GM19193 (cell line): ENCODE measurements at regions not wholly inside any gene's neighbourhood (a gene's known extent, or its start where the extent isn't known, plus 50 kb on each side); places are given as distances from the start of the nearest gene placed in this dataset.

Source experiments
- POLR2A ChIP-seq: IDR thresholded peaks from 4 replicates; pipeline ENCODE4 v1.6.1; 2011; ENCODE audit not compliant: insufficient read depth, insufficient read length; ENCODE audit errors: extremely low read depth

- no peak for TF ChIP-seq POLR2A
Measured at GRCh38 chr11:19561011-19561410, 151.6 kb upstream of the NAV2 start.

DNA sequence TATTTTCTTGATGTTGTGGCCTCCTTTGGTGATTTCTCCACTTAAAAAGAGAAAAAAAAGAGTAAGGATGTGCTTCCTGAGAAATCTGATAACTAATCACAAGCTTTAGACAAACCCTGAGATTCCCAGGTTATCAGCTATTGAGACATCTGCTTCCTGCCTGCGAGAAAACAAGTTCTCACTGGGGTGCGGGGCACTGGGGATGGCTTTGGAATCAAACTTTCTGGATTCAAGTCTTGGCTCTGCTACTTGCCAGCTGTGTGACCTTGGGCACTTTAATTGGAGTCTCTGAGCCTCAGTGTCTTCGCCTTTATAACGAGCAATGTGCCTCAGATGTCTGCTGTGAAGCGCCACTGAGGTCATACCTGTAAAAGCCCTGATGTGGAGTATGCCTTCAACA lies 152.5 kb upstream of the NAV2 start:
- TF ChIP-seq POLR2A: no peak

DNA sequence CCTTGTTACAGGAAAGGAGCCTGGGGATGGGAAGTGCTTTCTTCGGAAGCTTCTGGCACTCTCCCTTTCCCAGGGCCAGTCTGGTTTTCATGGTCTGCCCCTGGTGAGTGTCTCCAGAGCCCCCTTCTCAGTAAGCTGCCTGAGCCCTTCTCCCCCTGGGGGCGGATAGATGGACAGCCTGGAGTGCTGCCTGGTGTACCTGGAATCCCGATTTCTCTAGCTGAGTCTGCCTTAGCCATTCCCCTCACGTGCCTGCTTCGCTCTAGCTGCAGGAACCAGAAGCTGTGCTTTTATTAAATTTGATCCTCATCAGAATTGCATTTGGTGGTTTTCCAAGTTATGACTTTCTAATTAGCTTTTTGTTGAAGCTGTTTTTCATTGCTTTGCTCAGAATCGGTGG lies 152.9 kb upstream of the NAV2 start:
- no peak for TF ChIP-seq POLR2A

DNA sequence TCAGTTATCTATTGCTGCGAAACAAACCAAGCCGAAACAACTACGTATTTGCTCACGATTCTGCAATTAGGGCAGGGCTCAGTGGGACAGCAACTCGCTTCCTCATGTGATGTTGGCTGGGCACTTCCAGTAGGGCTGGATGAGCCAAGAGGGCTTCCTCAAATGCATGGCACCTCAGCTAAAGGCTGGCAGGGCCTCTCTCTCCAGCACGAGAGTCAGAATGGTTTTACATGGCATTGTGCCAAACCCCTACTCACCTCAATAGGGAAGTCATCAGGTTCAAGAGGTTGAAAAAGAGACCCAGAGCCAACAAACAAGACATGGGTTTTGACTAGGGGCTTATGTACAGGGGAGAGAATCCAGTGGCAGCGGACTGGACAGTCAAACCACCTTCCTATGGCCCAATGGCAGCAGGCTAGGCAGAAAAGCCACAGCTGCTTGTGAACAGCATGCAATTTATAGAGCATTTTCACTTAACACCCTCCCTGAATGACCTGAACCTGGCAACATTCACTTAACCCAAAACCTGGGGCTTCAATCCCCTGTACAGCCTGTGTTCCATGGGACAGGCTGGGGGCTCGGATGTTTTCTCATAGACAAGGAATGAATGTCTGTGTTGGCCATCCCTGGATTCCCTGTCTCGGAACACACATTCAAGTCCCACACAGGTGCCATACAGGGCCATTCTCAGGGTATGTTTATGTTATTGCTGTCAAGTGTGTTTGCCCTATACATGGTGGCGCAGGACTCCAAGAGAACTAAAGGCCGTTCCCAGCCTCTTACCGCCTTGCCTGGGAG lies 154.2 kb upstream of the NAV2 start:
- no peak for TF ChIP-seq POLR2A

GRCh38 chr11:19557720-19558140 lies 154.9 kb upstream of the NAV2 start:
- no peak for TF ChIP-seq POLR2A

GRCh38 chr11:19557185-19557584 lies 155.5 kb upstream of the NAV2 start:
- no peak for TF ChIP-seq POLR2A

DNA sequence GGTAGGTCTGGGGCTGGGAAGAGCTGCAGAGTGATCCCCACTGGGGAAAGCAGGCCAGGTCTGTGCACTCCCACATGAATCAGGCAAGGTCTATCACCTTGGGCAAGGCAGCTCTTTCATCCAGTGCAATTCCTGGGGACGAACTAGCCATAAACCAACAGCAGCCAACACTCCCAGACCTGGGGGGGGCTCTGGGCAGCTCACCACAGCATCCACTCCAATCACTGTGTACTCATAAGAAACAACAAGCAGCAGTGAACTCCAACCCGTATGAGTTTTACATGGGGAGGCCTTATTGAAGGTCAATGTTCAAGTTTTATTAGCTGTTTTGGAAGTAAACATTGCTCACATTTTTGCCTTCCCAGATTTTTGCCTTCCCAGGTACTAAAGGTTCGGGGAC lies 157.4 kb upstream of the NAV2 start:
- no peak for TF ChIP-seq POLR2A

DNA sequence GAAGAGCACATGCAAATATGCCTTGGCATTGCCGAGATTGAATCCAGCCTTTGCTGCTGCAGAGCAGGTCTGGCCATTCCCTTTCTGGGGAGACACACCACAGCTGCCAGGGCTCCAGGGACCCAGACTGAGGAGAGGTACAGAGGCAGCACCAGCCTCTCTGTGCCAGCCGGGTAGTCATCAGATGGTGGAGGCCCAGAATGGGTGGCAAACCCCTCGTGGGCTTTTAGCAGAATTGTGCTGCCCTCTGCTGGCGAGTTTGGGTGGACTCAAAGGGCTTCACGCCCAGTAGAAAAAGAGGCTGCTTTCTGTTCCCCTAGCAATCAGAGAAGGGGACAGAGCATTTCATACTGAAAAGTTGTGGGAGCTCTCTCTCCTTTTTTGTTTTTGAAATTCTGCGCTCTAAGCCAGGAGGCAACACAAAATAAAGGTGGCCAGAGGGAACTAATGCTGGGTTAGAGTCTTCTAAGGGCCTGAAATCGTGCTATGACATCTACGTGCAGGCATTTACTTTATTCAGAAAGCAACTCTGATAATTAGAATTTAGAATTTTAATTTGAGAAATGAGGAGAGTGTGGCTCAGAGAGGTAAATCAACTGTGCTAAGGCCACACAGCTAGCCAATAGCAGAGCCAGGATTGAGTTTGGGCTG lies 158.8 kb upstream of the NAV2 start:
- TF ChIP-seq POLR2A: no peak

DNA sequence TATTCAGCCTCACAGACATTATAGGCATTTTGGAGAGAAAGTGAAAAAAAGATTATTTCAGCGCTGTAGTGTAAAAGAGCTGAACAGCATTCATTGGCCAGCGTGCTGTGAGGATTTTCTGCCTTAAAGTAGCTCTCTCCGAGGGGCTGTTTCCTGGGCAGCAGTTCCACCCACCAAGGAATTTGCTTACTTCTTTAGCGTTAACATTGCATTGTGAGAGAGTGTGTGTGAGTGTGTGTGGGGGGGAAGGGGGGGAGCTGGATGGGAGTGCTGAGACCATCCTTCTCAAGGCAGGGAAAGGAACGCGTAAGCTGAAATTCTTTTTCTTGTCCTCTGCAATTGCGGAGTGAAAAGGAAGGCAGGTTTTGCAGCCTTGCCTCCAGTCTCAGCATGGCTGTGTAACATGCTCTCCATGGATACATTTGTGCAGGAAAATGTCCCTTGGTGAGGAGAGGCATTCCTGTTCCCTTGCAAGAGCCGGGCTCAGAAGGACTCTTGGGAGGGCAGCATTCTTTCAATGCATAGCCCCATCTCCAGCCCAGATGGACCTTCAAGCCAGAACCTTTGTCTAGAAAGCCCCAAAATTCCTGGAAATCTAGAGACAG lies 159.9 kb upstream of the NAV2 start:
- no peak for TF ChIP-seq POLR2A

- TF ChIP-seq POLR2A: no peak
Measured at GRCh38 chr11:19552161-19552560, 160.5 kb upstream of the NAV2 start.

DNA sequence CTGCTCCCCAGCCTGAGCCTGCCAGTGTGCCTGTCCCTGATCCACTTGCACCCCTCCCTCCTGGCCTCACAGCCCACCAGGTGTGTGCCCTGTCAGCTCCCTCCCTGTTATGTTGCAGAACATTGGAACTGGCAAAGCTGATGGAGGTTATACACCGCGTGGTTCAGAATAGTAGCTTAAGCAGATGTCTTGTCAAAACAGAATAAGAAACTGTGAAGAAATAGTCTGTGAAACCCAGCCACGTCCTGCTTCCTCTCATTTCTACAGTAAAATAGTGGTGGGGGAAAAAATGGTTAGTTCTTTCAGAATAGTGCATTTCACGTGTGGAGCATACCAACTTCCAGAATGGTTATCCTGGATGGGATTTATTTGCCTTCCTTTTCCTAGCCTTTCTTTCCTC lies 161.2 kb upstream of the NAV2 start:
- no peak for TF ChIP-seq POLR2A

DNA sequence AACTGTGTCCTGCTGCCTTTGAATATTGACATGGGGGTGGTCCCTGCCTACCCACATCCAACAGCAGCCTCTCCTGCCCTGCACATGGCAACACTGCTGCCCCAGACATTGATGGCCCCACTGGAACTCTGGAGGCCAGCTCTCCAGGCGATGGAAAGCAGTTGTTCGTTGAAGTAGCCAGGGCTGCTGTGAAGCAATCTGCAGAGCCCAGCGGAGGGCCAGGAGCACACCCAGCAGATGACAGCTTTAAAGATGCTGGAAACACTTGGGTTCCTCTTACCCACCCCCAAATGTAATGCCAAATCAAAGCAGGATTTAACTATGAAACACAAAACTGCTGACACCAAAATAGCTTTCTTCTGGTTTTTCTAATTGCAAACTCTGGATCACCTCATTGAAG lies 165.6 kb upstream of the NAV2 start:
- no peak for TF ChIP-seq POLR2A

DNA sequence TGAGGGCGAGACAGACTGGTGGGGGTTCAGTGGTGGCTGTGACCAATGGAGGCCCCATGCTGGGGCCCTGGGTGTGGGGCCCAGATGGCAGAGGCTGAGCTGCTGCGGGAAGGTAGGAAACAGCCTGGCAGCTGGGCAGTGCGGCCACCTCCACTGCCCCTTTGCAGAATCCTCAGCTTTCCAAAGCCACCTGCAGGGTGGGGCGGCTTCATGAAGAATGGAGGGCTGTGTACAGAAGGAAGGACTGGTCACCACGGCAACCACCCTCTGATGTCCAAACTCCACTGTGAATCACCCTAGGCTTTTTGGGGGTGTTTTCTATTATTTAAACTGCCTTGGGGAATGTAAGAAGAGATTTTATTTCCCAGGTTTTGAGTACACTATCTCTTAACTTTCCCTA lies 166.3 kb upstream of the NAV2 start:
- no peak for TF ChIP-seq POLR2A

DNA sequence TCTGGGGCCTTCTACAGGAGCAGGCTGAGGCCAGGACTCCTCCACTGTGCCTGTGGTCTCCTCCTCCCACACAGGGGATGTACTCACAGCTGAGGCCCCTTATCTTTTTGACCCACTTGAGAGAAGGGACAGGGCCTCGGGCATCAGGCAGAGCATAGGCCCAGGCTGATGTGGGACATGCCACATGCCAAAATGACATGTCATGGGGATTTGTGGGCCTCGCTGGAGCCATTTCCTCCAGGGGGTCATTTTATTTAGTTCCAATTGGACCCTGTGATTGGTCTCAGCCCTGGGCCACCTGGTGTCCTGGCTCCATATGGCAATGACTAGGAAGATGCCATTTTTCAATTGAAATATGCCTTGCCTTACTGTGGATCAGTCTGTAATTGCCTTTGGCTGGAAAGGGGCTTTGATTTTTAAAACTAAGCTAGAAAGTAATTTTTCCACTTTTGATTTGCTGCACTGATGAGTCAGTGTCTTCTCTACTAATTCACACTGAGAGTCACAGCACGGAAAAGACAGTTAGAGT lies 171.1 kb upstream of the NAV2 start:
- no peak for TF ChIP-seq POLR2A

GRCh38 chr11:19539861-19540260 lies 172.8 kb upstream of the NAV2 start:
- no peak for TF ChIP-seq POLR2A
